GM21367 (cell line): ENCODE measurements at regions not wholly inside any gene's neighbourhood (a gene's known extent, or its start where the extent isn't known, plus 50 kb on each side); places are given as distances from the start of the nearest gene placed in this dataset.

Source experiments
- ATAC-seq: cut with Tn5 transposase; IDR thresholded peaks from one replicate; pipeline ENCODE4 v1.9.1; 2021; ENCODE audit not compliant: unreplicated experiment

GRCh38 chr9:13568841-13569601, 289.5 kb upstream of the MPDZ start:
- no peak for ATAC-seq

GRCh38 chr9:13568405-13568804, 288.9 kb upstream of the MPDZ start:
- ATAC-seq = no peak

GRCh38 chr9:13567833-13568232, 288.3 kb upstream of the MPDZ start:
- no peak for ATAC-seq

GRCh38 chr9:13557746-13558145, 278.3 kb upstream of the MPDZ start:
- no peak for ATAC-seq

GRCh38 chr9:13556656-13557055, 277.2 kb upstream of the MPDZ start:
- no peak for ATAC-seq

GRCh38 chr9:13555989-13556500, 276.6 kb upstream of the MPDZ start:
- no peak for ATAC-seq

- no peak for ATAC-seq
Observed at GRCh38 chr9:13555516-13555915, 276.0 kb upstream of the MPDZ start.

GRCh38 chr9:13554626-13555025, 275.1 kb upstream of the MPDZ start:
- ATAC-seq = no peak

GRCh38 chr9:13552606-13553215, 273.2 kb upstream of the MPDZ start:
- ATAC-seq = no peak

GRCh38 chr9:13550519-13550918, 271.0 kb upstream of the MPDZ start:
- ATAC-seq = no peak

- no peak for ATAC-seq
Observed at GRCh38 chr9:13548535-13548934, 269.0 kb upstream of the MPDZ start.

- ATAC-seq = no peak
Observed at GRCh38 chr9:13535141-13535540, 255.6 kb upstream of the MPDZ start.

- ATAC-seq = no peak
Observed at GRCh38 chr9:13534006-13534405, 254.5 kb upstream of the MPDZ start.

GRCh38 chr9:13532407-13532806, 252.9 kb upstream of the MPDZ start:
- ATAC-seq = no peak

GRCh38 chr9:13529321-13530104, 250.0 kb upstream of the MPDZ start:
- no peak for ATAC-seq

GRCh38 chr9:13524245-13524644, 244.8 kb upstream of the MPDZ start:
- ATAC-seq = no peak

- ATAC-seq = no peak
Observed at GRCh38 chr9:13520069-13520468, 240.6 kb upstream of the MPDZ start.

GRCh38 chr9:13513716-13514444, 234.4 kb upstream of the MPDZ start:
- ATAC-seq = no peak

GRCh38 chr9:13513286-13513685, 233.8 kb upstream of the MPDZ start:
- ATAC-seq = no peak

GRCh38 chr9:13508681-13509080, 229.2 kb upstream of the MPDZ start:
- ATAC-seq = no peak

- ATAC-seq = no peak
Observed at GRCh38 chr9:13508086-13508485, 228.6 kb upstream of the MPDZ start.
